ENCODE measurements at regions not wholly inside any gene's neighbourhood (a gene's known extent, or its start where the extent isn't known, plus 50 kb on each side); places are given as distances from the start of the nearest gene placed in this dataset.

DNA sequence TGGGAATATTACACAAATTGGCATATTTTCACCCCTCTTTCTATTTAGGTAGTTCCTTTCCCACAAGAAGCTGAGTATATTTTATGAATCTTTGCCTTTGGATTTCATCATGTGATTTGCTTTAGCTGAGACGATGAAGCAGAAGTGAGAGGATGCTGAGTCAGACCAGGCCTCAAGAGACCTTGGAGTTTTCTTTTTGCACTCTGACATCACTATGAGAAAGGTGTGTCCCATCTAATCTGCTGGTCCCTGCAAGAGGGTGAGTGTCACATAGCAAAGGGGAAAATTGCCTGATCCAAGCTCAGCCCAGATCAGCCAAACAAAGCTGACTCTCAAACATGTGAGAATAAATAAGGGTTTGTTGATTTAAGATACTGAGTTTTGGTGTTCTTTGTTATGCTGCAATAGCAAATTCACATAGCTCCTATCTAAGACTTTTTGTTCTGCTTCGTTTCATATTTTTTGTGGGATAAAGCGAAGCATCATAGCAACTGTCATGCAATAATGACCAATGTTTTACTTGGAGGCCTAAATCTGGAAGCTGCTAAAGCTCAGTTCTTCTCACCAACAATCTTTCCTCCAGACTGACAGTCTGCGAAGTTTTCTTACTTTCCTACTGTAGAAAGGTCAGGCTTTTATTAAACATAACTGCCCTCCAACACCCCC lies 176.9 kb downstream of the PDHA2 start:
- DNase-seq (ENCODE audit: low read depth): peak; percentile 86
- H3K4me3 ChIP-seq (ENCODE audit: low read length): no peak overlapping the region
- TF ChIP-seq, protein P1, sequence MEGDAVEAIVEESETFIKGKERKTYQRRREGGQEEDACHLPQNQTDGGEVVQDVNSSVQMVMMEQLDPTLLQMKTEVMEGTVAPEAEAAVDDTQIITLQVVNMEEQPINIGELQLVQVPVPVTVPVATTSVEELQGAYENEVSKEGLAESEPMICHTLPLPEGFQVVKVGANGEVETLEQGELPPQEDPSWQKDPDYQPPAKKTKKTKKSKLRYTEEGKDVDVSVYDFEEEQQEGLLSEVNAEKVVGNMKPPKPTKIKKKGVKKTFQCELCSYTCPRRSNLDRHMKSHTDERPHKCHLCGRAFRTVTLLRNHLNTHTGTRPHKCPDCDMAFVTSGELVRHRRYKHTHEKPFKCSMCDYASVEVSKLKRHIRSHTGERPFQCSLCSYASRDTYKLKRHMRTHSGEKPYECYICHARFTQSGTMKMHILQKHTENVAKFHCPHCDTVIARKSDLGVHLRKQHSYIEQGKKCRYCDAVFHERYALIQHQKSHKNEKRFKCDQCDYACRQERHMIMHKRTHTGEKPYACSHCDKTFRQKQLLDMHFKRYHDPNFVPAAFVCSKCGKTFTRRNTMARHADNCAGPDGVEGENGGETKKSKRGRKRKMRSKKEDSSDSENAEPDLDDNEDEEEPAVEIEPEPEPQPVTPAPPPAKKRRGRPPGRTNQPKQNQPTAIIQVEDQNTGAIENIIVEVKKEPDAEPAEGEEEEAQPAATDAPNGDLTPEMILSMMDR (IDR thresholded peaks at IDR 0.05; ENCODE audit: insufficient read depth, low read depth, low read length, missing control alignments): no peak

DNA sequence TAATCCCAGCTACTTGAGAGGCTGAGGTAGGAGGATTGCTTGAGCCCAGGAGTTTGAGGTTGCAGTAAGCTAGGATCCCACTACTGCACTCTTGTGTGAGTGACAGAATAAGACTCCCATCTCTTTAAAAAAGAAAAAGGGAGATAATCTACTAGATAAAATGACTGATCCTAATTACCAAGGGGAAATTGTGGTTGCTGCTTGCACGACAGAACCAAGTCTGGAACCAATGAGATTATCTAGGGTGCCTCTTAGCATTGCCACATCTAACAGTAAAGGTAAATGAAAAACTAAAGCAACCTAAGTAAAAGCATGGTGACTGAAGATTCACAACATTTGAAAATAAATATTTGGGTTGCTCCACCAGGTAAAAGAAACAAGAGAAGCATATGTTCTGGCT lies 185.1 kb downstream of the PDHA2 start:
- TF ChIP-seq, protein P1 (IDR thresholded peaks at IDR 0.05; ENCODE audit: insufficient read depth, low read depth, low read length, missing control alignments): no peak
- no peak for DNase-seq (ENCODE audit: low read depth)
- no peak overlapping the region for H3K4me3 ChIP-seq (ENCODE audit: low read length)

DNA sequence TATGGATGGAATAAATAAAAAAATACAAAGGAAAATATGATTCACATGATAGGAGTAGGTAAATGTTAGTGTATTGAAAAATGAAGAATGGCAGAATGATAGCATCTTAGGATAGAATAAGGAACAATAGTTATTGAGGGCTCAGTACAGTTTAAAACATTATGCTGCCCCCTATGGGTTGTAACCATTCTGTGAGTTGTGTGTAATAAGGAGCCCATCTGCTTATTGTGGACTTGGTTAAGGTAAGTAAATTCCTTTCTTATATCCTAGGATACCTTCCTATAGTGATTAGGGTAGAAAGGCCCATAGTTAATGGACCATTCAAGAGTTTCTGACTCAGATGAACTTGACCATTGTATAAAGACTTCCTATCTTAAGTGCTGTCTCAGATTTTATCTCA lies 195.8 kb downstream of the PDHA2 start:
- TF ChIP-seq, protein P1 (IDR thresholded peaks at IDR 0.05; ENCODE audit: insufficient read depth, low read depth, low read length, missing control alignments): peak; percentile 43
- no peak overlapping the region for H3K4me3 ChIP-seq (ENCODE audit: low read length)
- peak; percentile 69 for DNase-seq (ENCODE audit: low read depth)

DNA sequence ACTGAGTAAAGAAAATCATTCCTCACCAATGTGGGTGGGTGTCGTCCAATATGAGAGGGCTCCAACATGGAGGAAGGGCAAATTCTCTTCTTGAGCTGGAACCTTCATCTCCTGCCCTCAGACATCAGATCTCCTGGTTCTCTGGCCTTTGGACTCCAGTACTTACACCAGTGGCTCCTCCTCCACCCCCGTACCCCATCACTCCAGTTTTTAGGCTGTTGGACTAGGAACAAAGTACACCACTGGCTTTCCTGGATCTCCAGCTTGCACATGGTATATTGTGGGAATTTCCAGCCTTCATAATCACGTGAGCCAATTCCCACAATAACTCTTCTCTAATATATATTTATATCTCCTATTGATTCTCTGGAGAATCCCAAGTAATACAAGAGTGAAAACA lies 196.9 kb downstream of the PDHA2 start:
- no peak for DNase-seq (ENCODE audit: low read depth)
- TF ChIP-seq, protein P1 (IDR thresholded peaks at IDR 0.05; ENCODE audit: insufficient read depth, low read depth, low read length, missing control alignments): no peak
- H3K4me3 ChIP-seq (ENCODE audit: low read length): no peak overlapping the region

DNA sequence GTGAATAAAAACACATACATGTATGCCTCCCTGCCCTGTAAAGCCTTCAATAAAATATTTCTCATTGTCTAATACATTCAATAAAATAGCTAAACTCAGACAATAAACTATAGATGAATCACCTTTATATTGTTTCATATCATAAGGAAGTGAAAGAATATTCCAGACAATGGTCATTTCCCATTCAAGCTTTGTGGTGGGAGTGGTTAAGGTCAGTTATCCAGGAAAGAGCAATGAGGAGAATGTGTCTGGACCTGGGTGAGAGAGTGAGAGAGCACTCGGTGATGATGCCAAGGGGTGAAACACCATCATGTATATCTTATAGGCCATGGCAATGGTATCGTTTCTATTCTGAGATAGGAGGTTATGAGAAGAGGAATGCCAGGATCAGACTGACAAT lies 197.8 kb downstream of the PDHA2 start:
- TF ChIP-seq, protein P1 (IDR thresholded peaks at IDR 0.05; ENCODE audit: insufficient read depth, low read depth, low read length, missing control alignments): no peak
- no peak overlapping the region for H3K4me3 ChIP-seq (ENCODE audit: low read length)
- no peak for DNase-seq (ENCODE audit: low read depth)

DNA sequence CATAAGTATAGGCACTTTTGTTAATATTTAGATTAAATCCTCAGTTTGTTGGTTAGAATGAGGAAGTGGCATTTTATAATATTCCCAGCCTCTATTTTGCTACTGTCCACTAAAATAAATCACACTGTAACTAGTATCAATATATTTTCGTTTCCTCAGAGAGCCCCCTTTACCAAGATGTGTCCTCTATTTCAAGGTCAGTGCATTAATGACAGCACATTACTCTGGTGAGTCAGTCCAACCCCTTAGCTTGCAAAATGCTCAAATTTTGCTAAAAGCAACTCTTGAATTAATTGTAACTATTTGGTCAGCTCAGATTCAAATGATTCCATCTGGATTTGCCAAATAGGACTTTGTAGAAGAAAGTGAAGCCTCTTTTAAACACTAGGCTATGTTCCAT lies 199.3 kb downstream of the PDHA2 start:
- TF ChIP-seq, protein P1 (IDR thresholded peaks at IDR 0.05; ENCODE audit: insufficient read depth, low read depth, low read length, missing control alignments): no peak
- DNase-seq (ENCODE audit: low read depth): no peak
- H3K4me3 ChIP-seq (ENCODE audit: low read length): no peak overlapping the region

DNA sequence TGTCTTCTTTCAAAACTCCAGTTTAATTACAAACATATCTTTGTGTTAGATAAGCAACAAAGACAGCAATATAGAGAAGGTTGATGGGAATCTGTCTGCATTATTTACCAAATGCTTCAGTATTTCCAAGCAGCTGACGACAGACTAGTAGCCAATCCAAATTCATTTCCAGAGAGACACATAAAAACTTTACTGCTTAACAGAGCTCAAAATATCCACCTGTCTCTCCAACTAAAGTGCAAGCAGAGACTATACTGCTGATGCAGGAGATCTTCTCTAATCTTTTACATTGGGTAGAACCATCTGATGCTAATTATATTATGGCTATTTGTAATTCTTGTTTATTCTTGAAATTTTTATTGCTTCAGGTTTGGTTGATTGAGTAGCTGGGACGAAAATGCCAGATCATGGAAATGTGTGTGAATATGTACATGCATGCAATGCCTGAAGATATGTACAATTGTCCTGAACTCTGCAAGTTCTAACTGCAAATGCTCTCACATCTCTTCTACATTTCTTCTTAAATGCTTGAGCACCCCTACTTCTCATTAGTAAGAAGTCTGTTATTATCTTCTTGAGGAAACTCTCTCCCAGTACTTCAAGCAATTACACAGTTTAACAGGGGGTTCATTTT lies 200.0 kb downstream of the PDHA2 start:
- TF ChIP-seq, protein P1 (IDR thresholded peaks at IDR 0.05; ENCODE audit: insufficient read depth, low read depth, low read length, missing control alignments): no peak
- no peak for DNase-seq (ENCODE audit: low read depth)
- no peak overlapping the region for H3K4me3 ChIP-seq (ENCODE audit: low read length)

Data from epithelial cell of esophagus (primary cell).